ENCODE measurements at regions not wholly inside any gene's neighbourhood (a gene's known extent, or its start where the extent isn't known, plus 50 kb on each side); places are given as distances from the start of the nearest gene placed in this dataset.
"Not testable (repeated sequence)": the region's sequence is repeated elsewhere in the genome, so short reads cannot be mapped to it uniquely, and the experiment has no call there.

DNA sequence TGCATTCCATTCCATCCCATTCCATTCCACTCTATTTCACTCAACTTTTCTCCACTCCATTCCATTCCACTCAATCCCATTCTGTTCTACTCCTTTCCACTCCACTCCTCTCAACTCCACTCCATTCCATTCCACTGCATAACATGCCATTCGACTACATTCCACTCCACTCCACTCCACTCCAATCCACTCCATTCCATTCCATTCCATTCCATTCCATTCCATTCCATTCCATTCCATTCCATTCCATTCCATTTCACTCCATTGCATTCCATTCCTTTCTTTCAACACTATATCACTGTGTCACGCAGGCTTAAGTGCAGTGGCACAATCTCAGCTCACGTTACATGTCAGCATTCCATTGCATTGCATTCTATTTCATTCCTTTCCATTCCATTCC lies 1430.4 kb downstream of the TSPY10 start:
- DNase-seq: not testable (repeated sequence)

DNA sequence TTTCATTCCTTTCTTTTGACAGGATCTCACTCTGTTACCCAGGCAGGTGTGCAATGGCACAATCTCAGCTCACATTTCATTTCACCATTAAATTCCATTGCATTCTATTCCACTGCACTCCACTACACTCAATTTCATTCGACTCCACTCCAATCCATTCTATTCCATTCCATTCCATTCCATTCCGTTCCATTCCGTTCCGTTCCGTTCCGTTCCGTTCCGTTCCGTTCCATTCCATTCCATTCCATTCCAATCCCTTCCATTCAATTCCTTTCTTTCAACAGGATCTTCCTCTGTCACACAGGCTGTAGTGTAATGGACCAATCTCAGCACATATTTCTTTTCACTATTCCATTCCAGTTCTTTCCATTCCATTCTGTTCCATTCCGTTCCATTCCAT lies 1445.7 kb downstream of the TSPY10 start:
- no peak for DNase-seq

DNA sequence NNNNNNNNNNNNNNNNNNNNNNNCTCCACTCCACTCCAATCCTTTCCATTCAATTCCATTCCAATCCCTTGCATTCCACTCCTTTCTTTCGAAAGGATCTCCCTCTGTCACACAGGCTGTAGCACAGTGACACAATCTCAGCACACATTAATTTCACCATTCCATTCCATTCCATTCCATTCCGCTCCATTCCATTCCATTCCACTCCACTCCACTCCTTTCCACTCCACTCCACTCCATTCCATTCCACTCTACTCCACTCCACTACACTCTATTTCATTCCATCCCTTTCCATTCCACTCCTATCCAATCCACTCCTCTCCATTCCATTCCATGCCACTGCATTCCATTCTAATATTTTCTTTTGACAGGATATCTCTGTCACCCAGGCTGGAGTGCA lies 1459.0 kb downstream of the TSPY10 start:
- DNase-seq: no peak

DNA sequence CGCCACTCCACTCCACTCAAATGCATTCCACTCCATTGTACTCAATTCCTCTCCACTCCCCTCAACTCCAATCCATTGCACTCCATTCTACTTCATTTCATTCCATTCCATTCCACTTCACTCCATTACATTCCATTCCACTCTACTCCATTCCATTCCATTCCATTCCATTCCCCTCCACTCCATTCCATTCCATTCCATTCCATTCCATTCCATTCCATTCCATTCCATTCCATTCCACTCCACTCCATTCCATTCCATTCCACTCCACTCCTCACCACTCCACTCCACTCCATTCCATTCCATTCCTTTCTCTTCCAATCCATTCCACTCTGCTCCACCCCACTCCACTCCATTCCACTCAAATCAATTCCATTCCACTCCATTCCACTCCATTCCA lies 1459.9 kb downstream of the TSPY10 start:
- no peak for DNase-seq

DNA sequence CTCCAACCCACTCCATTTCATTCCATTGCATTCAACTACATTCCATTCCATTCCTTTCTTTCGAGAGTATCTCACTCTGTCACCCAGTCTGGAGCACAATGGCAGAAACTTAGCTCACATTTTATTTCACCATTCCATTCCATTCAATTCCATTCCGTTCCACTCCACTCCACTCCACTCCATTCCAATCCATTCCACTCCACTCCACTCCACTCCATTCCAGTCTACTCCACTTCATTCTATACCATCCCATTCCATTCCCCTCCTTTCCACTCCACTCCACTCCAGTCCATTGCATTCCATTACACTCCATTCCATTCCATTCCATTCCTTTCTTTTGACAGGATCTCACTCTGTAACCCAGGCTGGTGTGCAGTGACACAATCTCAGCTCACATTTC lies 1466.3 kb downstream of the TSPY10 start:
- DNase-seq: no peak

DNA sequence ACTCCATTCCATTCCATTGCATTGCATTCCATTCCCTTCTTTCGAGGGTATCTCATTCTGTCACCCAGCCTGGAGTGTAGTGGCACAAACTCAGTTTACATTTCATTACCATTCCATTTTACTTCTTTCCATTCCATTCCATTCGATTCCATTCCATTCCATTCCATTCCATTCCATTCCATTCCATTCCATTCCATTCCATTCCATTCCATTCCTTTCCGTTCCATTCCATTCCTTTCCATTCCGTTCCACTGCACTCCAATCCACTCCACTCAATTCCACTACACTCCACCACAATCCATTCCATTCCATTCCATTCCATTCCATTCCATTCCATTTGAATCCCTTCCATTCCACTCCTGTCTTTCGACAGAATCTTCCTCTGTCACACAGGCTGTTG lies 1472.0 kb downstream of the TSPY10 start:
- not testable (repeated sequence) for DNase-seq

DNA sequence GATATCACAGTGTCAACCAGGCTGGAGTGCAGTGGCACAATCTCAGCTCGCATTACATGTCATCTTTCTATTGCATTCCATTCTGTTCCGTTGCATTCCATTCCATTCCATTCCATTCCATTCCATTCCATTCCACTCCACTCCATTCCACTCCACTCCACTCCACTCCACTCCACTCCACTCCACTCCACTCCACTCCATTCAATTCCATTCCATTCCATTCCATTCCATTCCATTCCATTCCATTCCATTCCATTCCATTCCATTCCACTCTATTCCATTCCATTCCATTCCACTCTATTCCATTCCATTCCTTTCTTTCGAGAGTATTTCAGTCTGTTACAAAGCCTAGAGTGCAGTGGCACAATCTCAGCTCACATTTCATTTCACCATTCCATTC lies 1486.5 kb downstream of the TSPY10 start:
- DNase-seq: not testable (repeated sequence)

DNA sequence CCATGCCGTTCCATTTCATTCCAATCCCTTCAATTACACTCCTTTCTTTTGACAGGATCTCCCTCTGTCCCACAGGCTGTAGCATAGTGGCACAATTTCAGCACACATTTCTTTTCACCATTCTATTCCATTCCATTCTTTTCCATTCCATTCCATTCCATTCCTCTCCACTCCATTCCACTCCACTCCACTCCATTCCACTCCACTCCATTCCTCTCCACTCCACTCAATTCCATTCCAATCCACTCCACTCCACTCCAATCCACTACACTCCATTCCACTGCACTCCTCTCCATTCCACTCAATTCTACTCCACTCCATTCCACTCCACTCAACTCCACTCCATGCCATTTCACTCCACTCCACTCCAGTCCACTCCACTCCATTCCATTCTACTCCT lies 1495.1 kb downstream of the TSPY10 start:
- no peak for DNase-seq

DNA sequence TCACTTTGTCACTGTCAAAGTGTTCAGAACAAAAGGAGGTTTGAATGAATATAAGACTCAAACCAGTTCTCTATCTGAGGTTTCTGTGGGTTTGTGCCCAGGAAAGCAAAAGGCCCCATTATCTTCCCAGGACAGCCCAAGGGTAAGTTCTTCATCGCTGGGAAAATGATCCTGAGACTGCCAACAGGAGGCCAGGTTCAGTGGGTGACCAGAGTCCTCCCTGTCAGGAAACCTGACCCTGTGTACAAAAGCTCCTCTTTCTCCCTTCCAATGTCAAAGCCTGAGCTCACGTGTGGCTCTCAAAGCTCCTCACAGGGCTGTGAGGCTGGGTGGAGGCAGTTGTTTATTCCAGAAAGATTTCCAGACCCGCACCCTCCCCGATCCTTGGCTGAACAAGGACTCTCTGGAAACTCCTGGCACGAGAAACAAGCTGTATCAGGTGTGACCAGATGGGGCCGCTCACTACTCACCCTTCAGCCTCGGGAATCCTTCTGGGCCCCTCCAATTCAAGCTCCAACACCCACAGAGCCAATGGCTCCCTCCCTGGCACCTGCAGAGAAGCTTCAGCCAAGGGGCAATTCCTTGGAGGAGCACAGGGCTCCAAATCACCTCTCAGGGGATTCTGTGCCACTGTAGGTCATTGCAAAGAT lies 1516.7 kb downstream of the TSPY10 start:
- no peak for DNase-seq

DNA sequence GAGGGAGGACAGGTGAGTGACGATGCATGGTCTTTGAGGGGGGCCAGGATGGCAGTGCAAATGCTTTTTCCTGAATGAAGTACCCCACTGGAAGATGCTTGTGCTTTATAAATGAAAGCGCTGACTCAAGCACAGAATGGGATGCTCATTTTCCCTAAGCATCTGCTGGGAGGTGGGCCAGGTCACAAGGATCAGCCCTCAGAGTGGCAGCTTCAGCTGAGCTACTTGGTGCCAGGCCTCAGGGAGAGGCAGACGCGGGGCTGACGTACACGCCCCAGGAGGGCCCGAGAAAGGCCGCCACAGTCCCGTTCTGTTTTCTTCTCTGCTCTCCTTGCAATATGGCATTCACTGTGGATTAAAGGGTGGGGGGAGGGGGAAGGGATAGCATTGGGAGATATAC lies 1535.8 kb downstream of the TSPY10 start:
- DNase-seq: no peak

DNA sequence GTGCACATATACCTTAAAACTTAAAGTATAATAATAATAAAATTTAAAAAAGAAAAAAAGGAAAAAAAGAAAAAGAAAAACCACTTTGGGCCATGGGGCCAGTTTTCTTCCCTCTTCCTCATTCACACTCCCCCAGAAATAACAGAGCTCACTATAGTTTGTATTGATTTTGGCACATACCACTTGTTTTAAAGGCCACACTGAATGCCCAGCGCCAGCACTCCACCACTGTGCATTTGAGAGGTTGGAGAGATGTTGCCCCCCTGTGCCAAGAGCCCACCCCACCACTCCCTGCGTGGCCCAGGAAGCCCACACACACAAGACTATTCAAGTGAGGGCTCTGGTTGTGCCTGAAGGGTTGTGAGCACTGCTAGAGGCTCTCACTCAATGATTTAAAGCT lies 1536.3 kb downstream of the TSPY10 start:
- DNase-seq: no peak

DNA sequence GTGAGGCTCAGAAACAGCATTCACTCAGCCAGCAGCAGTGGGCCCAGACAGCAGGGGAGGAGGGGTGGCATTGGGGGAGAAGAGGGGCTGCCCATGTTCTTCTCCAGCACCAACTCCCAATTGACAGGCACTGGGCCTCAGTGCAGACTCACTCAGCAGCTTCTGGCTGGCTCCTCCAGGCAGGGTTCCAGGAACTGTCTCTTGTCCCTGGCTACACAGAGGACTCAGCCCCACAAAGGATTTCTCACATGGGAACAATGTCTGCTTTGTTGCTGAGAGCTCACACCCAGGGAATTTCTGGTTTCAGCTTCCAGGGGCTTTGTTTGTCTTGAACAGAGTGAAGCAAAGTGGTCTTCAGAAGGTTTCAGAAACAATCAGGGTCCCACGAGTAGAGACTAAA lies 1536.7 kb downstream of the TSPY10 start:
- DNase-seq: no peak

DNA sequence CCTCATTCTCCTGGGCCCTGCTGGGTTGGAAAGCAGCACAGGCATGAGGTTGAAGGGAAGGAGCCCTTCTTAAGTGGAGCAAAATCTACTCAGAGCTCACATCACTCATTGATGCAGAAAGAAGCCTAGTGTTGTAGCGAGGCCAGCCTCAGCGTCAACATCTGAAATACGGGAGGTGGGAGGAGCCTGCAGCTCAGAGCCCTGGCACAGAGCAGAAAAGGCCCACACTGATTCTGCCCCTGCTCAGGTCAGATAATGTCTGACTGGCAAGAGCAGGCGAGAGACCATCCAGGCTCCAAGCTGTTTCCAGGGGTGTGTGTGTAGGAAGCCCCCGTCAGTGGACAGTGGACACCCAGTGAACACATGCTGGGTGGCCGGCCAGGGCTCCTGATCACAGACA lies 1541.6 kb downstream of the TSPY10 start:
- DNase-seq: no peak

DNA sequence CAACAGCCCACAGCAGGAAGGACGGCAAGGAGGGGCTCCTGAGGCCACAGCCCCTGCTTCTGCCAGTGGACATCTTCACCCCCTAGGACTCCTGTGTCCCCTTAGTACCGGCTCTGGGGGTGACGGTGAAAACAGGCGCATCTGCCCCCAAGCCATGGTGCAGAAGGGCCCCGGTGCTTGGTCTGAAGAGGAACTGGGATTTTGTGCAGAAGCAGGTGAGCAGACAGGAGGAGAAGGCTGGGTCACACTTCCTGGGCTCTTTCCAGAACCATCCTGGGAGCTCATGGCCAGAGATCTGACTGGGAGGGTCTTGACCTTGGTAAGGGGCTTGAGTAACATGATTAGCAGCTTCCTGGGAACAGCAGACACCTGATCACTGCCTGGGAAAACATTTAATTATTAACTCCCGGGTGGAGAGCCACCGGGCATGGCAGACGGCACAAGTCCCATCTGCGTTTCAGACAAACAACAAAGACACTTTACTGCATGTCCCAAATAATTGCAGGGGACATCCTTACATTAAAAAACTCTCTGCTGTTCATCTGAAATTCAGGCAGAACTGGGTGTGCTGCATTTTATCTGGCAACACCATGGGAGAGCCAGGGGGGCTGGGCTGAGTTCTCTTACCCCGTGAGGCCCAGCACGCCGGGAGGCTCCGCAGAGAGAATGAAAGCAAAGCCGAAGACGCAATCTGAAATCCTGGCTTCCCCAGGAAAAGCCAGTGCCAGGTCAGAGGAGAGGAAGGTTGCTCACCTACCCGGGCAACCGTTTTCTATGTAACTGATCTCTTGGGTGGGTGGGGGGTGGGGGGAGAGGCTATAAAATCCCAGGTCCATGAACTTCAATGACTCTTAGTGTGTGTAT lies 1542.8 kb downstream of the TSPY10 start:
- no peak for DNase-seq

DNA sequence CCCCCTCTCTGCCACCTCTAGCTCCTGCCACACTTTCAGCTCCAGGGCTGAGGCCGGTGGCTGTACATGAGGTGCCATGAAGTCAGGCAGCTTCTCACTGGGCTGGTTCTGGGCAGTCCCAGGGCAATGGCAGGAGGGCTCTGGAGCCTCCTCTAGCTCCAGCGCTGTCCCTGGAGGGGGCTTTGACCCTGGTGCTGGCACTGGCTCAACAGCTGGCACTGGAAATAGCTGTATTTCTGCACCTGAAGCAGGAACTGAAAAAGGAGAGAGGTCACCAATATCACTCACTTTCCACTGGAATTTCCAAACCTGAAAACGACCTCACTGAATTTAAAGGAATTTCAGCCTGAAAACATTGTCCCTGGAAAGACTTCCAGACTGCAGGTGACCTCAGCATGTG lies 1558.1 kb downstream of the TSPY10 start:
- not testable (repeated sequence) for DNase-seq

DNA sequence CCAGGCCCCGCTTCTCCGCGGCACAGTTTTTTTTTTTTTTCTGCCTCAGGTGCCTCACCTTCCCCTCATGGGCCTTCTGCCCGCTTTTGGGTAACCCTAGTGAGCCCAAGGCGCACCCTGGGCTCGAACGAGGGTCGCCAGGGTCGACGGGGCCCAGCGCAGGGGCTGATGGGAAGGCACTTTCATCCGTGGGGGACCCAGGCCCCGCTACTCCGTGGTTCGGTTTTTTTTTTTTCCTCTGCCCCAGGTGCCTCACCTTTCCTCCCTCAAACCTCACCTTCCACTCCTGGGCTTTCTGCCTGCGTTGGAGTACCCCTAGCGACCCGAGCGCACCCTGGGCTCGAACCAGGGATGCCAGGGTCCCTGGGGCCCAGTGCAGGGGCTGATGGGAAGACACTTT lies 1569.8 kb downstream of the TSPY10 start:
- not testable (repeated sequence) for DNase-seq

DNA sequence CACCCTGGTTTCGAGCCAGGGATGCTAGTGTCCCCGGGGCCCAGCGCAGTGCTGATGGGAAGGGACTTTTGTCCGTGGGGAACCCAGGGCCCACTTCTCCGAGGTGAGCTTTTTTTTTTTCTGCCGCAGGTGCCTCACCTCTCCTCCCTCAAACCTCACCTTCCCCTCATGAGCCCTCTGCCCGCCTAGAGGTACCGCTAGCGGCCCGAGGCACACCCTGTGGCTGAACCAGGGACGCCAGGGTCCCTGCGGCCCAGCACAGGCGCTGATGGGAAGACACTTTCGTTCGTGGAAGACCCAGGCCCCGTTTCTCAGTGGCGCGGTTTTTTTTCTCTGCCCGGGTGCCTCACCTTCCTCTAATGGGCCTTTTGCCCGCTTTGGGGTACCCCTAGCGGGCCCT lies 1570.7 kb downstream of the TSPY10 start:
- not testable (repeated sequence) for DNase-seq

DNA sequence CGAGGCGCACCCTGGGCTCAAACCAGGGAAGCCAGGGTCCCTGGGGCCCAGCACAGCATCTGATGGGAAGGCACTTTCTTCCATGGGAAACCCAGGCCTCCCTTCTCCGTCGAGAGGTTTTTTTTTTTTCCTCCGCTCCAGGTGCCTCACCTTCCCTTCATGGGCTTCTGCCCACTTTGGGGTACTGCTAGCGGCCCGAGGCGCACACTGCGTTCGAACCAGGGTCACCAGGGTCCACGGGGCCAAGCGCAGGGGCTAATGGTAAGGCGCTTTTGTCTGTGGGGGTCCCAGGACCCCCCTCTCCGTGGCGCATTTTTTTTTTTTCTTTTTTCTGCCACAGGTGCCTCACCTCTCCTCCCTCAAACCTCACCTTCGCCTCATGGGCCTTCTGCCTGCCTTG lies 1571.3 kb downstream of the TSPY10 start:
- DNase-seq: no peak

DNA sequence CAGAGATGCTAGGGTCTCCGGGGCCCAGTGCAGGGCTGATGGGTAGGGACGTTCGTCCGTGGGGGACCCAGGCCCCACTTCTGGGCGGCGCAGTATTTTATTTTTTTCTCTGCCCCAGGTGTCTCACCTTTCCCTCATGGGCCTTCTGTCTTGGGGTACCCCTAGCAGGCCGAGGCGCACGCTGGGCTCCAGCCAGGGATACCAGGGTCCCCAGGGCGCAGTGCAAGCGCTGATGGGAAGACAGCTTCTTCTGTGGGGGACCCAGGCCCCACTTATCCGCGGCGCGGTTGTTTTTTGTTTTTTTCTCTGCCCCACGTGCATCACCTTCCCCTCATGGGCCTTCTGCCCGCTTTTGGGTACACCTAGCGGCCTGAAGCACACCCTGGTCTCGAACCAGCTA lies 1572.8 kb downstream of the TSPY10 start:
- not testable (repeated sequence) for DNase-seq

DNA sequence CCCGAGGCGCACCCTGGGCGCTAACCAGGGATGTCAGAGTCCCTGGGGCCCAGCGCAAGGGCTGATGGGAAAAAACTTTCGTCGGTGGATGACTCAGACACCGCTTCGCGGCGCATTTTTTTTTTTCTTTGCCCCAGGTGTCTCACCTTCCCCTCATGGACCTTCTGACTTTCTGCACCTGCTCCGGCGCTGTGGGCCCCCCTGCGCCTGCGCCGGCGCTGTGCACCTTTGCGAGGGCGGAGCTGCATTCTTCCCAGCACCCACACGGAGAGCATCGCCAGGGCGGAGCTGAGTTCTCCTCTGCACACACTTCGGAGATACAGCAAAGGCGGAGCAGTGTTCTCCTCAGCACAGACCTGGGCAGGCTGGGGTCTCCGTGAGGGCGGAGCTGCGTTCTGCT lies 1575.3 kb downstream of the TSPY10 start:
- DNase-seq: peak; percentile 2

DNA sequence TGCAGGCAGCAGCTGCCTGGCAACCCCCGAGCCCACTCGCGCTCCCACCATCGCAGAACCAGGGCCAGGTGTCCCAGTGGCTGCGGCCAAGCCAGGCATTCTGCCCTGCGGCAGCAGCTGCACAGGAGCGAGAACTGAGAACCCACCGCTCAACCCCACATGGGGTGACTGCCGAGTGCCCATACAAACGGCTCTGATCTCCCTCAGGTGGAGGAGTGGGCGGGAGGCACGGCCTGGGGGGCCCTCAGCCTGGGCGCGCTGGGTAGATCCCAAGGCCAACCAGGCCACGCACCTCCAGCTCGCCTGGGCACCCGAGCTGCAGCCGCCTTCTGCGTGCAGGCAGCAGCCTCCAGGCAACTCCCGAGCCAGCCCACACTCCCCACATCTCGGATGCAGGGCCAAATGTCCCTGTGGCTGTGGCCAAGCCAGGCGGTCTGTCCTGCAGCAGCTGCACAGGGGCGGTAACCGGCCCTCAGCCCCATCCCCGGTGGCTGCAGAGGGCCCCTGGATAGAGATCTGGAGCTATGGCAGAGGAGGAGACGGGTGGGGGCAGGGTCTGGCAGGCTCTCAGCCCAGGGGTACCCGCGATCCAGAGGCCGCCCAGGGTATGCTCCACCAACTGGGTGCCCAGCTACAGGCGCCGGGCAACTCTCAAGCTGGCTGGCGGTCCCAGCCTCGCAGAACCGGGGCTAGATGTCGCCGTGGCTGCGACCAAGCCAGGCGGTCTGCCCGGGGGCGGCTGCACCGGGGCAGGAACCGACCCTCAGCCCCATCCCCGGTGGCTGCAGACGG lies 1579.6 kb downstream of the TSPY10 start:
- not testable (repeated sequence) for DNase-seq

DNA sequence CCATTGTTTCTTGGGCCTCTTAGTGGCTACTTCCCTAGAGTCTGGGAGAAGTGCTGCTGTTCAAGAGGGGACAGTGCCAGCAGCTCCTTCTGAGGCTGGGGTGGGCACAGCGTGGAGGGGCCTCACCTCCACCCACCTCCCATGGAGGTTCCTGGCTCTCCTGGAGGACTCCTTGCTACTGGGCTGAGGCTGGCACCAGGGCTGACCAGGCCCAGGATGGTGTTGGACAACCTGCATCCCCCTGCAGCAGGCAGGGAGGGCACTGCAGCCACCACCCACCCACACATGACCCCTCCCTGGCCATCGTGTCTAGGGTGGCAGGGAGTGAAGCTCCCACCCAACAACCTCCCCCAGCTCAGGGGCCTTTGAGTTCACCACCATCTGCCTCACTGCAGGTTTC lies 1549.3 kb upstream of the USP9Y start:
- not testable (repeated sequence) for DNase-seq

DNA sequence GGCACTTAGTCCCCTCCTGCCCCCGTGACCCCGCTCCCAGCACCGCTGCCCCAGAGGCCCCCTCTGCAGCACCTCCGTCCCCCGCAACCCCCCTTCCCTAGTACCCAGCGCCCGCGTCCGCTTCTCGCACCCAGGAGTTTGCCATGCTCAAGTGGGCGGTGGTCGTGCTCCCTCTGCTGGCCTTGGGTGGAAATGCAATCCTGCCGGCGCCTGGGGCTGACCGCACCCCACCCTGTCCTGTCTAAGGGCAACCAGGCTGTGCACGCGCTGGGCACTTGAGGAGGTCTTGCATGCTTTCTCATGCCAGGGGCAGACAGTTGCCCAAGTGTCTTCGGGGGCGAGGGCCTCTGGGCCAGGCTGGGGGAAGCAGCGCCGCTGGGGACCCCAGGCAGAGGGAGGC lies 1544.9 kb upstream of the USP9Y start:
- not testable (repeated sequence) for DNase-seq

DNA sequence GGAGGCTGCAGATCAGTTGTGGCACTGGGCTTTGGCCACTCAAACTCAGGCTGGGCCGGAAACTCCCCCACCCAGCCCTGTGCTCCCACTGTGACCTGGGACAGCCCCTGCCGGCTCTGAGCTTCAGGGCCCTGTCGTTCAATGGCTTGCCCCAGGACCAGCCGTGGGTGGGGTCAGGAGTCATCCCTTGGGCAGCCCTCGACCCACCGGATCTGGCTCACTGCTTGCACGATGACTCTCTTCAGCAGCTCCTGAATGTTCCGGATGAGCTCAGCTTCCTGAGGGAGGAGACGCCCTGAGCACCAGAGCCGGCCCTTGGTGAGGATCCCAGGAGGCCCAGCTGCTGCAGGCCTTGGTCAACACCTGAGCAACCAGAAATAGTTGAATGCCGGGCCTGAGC lies 1544.2 kb upstream of the USP9Y start:
- DNase-seq: not testable (repeated sequence)
